ENCODE measurements at regions not wholly inside any gene's neighbourhood (a gene's known extent, or its start where the extent isn't known, plus 50 kb on each side); places are given as distances from the start of the nearest gene placed in this dataset.
A peak's percentile ranks its signal among the peaks of the same experiment; 100 is the strongest.

DNA sequence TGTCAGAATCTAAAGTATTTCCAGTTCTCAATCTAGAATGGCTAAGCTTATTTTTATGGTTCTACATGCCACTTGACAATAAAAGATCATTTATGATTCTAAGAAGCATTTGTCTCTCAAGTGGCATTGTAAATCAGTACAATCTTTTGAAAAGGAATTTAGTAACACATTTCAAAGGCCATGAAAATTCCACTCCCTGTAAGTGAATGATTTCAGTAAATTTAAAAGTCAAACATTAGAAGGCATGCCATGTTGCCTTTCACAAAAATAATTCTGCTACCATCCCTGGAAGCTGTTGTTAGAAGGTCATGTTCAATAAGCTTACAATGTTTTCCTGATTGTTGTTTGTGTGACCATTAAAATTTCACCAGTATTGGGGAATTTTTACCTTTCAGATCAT lies 142.9 kb downstream of the RPIA start:
- no peak for DNase-seq

DNA sequence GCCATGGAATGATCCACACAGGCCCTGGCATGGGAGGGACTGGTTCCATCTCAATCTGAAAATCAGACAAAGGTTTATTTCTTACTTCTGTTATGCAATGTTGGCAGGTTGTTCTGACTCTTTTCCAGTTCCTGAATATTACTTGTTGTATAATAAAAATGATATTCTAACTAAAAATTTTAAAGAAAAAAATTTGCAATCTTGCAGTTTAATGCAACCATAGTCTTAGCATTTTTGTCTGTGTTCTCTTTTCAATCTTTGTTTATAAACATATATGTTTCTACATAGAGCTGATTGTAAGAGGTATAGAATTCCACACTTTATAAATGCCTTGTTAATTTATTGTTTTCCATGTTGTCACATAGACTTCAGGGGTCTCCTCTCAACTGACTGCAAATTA lies 143.4 kb downstream of the RPIA start:
- DNase-seq, result no peak

DNA sequence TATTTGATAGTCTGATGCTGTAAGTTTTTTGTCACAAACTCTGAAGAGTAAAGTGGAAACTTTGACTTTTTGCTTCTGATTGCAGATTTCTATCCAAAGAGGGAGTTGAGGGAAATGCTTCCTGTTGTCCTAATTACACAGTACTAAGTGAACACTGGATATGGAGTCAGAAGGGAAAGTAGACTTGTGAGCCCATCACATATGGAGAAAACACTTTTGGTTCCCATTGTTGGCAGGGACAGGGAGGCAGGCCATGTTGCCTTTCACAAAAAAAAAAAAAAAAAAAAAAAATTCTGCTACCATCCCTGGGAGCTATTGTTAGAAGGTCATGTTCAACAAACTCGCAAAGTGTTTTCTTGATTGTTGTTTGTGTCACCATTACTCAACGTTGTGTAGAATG lies 144.3 kb downstream of the RPIA start:
- no peak for DNase-seq

DNA sequence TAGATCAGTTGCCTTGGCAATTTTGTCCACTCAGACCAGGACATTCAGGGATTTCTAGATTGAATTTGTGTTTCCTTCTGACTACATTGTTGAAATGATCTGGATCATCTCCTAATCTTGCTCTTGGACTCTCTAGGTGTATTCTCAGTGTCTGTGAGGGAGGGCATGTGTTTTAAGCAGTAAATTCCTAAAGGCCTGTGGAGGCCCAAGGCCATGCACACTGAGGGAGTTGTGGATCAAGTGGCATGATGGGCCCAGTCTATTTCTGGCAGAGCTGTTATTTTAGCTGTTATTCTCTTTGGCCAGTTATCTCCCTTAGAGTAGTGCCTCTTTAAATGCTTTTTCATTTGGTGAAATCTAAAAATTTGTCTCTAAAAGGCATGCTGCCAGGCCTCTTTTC lies 144.9 kb downstream of the RPIA start:
- no peak for DNase-seq

DNA sequence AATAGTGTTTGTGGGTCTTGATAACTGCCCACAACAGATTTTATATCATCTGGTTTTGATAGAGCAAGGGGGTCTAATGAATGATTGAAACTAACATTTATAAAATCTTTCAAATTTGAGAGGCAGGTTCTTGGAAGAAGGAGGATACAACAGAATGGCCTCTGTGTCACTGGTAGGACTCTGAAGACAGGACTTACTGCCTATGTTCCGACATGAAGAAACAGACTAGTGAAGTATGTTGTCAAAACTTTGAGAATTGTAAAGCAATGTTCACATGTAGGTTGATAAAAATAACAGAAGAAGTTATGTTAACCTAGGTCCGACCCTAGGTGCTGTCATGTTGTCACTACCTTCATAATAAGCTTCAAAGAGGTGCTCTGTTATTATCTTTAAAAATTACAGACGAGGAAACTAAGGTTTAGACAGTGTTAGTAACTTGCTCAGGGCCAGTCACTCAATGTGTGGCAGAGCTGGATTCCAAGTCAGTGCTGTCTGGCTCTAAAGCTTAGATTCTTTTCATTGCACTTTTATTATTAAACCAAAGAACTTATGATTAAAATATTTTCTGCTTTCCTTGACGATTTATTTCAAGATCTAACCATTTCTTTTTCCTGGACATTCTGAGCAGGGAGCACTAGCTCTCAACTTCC lies 146.2 kb downstream of the RPIA start:
- no peak for DNase-seq

DNA sequence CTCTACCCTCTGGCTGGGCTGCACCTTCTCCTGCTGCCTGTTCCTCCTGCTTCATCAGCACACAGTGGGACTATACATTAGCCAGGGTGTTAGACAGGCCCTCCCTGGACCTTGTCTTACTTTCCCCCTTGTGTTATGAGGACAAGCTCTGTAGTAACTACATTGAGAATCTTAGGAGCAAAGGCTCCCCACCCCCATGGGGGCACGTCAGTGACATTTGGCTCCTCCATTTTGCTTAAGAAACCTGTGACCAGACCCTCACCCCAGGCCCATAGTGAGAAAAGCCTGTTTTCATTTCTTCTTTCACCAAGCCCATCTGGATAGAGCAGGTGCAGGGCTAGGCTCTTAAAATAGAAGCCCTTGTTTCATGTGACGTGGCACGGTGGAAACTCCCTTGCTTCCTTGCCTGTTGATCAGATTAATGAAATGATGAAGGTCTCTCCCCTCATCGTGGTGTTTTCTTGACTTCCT lies 146.7 kb downstream of the RPIA start:
- DNase-seq, result no peak

DNA sequence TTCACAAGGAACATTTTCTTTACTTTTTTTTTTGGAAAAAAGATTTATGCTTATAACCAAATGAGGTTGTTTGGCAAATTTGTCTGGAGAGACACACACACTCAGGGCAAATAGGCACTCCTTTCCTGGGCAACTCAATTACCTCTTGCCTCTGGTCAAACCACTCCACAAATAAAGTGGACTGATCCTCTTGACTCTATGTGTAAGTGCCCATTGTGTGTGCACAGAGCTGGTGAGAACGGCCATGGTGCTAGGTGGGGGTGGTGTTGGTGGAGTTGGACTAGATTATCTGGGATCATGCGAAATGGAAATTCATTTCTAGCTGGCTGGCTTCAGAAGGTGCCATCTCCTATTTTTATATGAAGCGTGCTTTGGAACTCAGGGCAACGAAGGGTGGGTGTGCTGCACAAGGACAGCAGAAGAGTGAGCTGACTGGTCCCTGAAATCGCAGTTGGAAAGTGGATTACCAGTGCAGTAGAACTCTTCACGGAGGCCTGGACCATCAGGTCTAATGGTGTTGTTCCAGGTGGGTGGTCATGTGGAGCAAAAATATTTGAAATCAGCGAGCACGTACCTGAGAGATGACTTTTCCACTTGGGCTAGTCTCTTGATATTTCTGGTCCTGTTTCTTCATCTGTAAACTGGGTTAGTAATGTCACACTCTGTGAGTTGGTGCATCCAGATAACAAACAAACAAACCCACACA lies 149.9 kb downstream of the RPIA start:
- DNase-seq, result peak; percentile 56

DNA sequence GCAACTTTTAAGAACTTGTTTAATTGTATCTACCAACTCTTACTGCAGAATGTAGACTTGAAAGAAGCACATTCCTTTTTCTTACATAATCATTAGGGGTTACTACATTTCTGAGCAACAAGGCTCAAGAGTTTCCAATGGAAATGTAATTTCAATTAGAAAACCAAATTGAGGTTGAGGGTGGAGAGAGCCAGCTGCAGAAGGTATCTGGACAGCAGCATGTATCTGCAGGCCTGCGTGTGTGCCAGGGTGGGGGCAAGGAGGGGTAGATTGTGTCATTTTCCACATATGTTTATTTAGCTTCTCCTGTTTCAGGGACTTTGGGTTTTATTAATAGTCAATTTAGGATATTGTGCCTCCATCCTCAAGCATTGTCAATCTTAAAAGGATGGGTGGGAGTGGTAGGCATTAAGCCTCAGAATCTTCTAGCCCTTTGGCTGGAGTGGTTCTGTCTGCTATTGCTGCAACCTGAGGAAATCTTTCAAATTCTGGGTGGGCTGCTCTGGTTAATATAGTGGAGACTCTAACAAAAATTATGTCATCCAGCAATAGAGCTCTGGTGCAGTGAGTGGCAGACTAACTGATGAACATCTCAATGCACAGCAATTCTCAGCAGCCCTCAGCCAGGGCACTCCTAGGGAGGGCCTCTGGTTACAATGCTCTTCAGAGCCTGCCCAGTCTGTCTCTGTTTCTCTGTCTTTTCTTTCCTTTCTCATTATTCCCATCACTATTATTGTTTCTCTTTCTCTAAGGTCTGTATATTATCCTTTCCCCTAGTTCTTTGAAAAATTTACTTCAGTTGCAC lies 151.4 kb downstream of the RPIA start:
- DNase-seq, result no peak

DNA sequence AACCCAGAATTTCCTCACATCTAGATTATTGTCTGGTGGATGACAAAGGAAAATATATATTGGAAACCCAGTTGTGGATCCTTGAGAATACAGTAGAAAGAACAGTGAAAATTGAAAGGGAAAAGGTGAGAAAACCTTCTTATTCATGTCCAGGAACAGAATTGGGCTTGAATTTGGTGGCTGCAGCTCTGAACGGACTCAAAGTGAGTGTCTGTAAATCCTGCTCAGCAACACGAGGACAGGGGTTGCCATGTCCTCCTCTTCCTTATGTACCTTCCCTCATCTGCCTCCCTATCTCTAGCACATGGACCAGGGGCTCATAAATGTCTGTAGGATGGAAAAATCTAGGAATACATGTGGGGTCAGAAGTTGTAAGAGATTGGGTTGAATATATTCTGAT lies 152.2 kb downstream of the RPIA start:
- no peak for DNase-seq

DNA sequence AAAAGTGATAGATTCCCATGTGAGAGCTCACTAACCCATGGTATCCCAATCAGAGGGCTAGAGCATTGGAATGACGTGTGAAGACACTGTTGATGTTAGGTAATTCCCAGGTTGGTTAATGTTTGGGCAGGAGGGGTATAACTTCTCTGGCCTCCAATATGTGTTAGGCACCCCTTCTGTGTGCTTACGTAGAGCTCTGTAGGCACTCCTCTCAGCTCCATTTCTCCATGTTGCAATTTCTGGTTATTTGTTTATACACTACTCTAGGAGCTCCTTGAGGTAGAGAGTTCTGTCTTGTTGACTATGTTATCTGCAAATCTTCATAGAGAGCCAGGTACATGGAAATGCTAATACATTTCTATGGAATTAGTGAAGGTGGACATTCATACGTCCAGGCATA lies 153.5 kb downstream of the RPIA start:
- DNase-seq, result no peak

DNA sequence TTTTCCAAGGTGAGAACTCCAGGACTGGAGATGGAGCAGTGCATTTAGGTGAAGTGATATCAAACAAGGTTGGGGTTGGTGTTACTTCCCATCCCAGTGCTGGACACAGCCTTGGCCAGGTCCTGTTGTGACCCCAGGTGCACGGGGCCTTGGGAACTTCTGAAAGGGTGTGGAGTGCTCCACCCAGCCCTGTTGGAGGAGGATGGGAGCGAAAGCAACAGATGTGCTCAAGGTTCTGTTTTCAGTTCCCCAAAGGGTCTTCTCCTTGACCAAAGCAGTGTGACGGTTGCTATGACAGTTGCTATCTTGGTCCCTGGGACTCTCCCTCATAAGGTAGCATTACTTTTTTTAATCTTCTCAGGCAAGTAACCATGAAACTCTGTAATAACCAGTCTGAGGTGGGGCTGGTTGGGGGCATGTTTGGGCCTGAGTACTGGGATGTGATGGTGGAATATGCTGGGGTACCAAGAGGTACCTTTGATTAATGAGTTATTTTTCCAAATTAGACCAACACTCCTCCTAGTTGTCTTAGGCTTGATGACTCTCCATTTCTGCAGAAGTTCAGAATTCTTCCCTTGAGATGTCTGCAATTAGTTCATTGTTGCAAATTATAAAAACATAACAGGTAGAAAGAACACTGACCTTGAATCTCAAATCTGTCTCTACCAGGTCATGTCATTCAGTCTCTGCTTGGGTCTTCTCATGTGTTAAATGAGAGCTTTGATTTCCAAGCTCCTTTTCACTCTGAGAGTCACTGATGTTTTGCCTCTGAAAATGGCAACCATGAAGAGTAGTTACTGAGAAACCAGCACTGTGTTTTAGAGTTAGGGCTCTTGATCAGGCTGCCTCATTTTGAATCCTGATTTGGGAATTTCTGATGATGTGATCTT lies 154.5 kb downstream of the RPIA start:
- no peak for DNase-seq

DNA sequence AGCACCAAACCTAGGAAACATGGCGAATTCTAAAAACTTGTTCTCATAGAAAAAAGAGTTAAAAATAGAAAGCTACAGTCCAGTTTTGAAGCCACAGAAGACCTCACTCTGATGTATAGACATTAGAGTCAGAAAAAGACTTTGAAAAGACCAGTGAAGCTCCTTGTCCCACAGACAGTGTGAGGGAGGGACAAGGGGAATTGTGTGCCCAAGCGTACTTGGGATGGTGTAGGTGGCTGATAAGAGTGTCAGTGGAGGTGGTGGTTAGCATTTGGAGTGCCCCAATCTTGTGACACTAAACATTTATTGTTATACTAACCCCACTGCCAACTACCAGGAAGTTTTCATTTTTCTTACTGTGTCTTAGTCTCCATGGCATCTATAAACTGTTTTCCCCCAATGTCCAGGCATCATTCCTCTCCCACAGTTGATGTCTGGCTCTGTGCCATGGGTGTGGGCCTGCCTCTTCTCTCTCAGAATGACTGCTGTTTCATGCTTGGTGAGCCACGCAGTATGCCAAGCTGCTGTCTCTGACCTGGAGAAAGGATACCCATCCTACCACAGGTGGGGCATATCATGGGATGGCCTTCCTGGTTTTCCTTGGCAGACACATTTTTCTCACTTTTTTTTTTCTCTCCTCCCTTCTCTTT lies 161.4 kb downstream of the RPIA start:
- peak; percentile 30 for DNase-seq

DNA sequence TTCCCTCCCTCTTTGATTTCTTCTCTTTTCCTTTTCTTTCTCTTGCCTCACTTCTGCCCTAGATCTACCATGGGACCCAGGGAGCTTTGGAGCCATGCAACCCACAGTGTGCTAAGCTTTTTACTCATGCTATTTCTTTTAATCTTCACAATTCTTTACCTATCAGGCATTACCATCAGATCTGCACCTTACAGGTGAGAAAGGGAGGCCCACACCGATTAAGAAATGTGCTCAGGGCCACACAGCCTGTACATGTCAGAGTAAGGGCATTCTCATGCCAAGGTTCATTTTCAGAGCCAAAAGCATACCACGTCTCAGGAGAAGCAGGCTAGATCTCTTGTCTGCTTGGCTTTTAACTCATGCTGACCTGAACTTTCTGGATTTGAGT lies 161.9 kb downstream of the RPIA start:
- DNase-seq, result no peak

DNA sequence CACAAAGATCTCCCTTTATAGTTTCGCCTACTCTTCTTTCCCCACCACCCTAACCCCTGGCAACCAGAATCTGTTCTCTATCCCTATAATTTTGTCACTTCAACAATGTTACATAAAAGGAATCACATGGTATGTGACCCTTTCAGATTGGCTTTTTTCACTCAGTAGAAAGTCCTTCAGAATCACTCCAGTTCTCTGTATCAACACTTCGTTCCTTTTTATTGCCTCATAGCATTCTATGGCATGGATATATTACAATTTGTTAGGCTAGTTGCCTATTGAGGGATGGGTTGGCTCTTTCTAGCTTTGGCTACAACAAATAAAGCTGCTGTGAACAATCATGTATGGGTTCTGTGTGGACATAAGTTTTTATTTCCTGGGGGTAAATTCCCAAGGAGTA lies 163.1 kb downstream of the RPIA start:
- no peak for DNase-seq

DNA sequence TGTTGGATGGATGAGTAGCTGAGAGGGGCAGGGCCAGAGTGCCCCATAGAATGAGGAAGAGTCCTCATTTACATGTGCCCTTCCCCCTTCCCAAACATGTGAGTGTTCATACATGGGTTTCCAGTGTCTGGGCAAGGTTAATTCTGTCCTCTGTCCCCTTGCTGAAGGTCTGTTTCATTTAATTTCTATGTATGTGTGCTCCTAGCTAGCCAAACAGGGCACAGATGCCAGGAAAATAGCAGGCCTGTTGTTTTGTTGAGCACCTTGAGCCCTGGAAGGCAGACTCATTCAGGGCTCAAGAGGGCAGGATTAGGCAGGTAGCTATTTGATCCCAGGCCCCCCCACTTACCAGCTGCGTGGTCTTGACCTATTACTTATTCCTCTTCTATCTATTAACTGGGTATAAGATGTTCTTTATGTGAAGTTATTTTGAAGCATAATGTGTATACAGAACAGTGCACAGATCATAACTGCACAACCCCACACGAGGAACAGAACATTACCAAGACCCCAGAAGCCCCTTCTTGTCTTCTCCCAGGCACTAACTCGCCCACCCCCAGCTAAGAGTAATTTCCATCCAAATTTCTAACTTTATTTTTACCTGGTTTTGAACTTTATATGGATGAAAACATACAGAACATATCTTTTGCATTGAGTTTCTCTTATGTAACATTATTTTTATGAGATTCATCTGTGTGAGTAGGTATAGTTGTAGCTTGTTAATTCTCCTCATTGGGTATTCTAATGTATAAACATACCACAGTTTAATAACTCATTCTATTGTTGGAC lies 164.3 kb downstream of the RPIA start:
- no peak for DNase-seq

DNA sequence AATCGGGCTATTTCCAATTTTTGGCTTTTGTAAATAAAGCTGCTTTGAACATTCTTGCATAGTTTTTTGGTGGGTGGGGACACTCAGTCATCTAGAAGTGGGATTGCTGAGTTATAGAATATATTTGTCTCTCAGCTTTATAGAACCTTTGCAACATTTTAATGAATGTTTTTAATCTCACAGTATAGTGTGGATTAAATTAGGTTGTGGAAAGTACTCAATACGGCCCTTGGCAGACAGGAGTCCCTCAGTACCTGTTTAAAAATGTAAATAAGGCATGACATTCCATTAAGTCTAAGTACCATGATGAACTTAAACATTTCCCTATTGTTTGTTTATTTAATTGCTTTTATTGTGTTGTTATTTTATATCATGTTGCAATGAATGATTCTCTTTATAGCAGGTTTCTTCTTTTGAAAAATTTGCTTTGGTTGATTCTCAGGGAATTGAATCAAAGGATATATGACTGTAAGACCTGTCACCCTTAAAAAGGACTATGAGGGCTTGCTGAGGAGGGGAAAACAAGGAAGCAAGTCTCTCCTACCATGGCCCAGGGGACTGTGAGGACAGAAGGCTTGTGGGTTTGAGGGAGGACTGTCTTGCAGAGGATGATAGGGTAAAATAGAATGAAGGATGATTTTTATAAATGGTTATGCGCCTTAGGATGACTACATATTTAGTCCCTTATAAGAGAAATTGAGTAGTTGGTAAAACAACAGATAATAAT lies 165.1 kb downstream of the RPIA start:
- DNase-seq, result no peak

DNA sequence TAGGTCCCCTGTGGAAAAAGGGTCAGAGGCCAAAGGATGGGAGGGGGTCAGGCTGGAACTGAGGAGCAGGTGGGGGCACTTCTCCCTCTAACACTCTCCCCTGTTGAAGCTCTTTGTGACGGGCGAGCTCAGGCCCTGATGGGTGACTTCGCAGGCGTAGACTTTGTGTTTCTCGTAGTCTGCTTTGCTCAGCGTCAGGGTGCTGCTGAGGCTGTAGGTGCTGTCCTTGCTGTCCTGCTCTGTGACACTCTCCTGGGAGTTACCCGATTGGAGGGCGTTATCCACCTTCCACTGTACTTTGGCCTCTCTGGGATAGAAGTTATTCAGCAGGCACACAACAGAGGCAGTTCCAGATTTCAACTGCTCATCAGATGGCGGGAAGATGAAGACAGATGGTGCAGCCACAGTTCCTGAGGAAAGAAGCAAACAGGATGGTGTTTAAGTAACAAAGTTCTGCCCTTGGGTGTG lies 165.8 kb downstream of the RPIA start:
- no peak for DNase-seq

DNA sequence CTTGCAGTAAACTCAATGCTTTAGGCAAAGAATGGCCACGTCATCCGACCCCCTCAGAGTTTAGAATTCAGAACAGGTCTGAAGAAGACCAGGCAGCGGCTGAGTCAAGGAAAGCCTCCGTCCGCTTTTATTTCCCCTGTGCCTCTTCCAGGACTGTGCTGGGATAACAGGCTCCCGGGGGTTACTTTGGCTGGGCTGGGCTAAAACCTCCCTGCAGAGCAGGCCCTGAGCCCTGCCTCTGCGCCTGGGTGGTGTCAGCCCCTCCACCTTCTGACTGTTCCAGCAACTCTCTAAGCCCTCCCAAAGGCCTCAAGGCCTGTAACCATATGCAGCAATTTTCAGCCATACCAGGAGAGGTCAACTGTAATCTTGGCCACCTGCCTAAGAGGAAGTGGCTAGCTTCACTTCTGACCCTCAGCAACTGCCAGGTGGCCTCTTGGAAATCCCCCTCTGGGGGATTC lies 166.5 kb downstream of the RPIA start:
- DNase-seq, result peak; percentile 42

DNA sequence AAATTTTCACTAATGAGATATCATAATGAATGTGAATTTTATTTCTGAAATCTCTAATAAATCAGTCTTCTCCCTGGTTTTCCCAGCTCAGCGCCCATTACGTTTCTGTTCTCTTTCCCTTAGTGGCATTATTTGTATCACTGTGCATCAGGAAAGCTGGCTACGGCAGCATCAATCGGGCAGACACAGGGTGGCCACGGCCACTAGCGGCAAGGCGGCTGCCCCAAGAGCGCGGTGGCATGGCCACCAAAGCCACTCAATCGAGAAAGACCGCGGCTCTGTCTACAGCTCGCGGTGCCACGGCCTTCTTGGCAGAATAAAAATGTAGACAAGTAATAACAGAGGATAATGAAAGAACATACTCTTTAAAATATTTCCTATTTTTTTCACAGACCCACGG lies 168.0 kb downstream of the RPIA start:
- DNase-seq, result no peak

DNA sequence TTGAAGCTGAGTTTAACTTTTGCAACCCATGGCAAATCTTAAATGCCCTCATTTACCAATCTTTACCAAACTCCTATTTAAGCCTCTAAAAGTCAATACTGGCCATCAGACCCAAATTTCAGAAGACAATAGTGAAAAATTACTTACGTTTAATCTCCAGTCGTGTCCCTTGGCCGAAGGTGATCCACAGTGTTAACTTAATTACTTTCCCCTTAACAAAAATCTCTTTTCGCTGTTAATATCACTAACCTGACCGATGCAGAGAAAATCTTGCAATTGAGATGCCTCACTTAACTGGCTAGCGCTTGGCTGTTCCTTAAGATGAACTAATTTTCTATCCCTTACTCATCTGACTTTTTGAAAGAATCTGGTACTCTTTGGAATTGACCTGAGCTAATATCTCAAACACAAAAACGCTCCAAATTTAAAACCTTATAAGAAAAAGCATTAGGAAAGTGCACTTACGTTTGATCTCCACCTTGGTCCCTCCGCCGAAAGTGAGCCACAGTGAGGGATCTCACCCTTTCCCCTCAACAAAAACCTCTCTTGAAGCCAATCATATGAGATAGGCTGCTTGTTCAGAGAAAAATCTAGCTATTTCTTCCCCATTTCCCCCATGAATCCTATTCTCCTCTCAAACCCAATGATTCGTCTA lies 169.1 kb downstream of the RPIA start:
- DNase-seq, result no peak
